Endometrium (tissue), 2 donors: ENCODE measurements at regions not wholly inside any gene's neighbourhood (a gene's known extent, or its start where the extent isn't known, plus 50 kb on each side); places are given as distances from the start of the nearest gene placed in this dataset.

Source experiments
- FAIRE-seq: peaks from 2 replicates; lab custom pipeline; 2012; peaks lifted over from hg19 to GRCh38; lab: Jason Lieb, UNC
- donor health status: control.
- donor health status: control.

DNA sequence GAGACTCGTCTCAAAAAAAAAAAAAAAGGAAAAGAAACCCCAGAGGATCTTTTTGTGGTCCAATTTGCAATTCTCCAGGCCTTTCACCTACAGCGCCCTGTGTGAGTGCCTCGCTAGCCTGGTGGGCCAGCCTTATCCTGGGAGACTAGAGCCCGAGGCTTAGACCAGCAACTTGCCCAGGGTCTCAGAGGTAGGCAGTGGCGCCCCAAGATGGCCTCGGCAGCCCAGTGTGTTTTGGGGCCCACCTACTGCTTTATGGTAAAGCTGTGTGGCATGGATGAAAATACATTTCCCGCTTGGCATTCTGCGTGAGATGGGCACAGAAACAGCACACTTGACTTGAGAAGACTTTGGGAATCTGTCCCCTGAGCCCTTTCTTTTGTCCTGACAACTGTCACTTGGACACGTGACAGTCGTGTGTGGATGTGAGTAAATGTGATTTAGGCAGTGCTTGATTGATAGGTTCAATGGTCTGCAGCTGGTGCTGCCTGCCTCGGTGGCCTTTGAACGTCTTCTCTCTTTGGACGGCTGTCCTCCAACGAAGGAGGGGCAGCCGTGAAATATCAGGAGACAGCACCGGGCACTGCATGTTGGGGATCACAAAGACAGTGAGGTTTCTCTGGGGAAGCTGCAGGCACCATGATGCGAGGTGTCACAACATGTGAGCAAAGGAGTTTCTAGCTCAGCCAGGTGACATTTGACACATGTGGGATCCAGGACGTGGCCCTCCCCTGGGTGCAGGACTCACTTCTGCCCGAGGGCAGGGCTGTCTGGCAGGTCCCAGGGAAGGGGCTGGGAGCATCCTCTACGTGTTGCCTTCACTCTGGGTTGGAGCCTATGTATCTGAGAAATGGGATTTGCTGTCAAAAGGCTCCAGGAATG lies 209.5 kb upstream of the TWIST2 start:
- no peak for FAIRE-seq

- no peak for FAIRE-seq
These were observed 208.8 kb upstream of the TWIST2 start for GRCh38 chr2:238638982-238639628.

- FAIRE-seq = no peak
These were observed 207.4 kb upstream of the TWIST2 start for GRCh38 chr2:238640486-238640885.

GRCh38 chr2:238642973-238643372 lies 204.9 kb upstream of the TWIST2 start:
- no peak for FAIRE-seq

GRCh38 chr2:238643400-238643907 lies 204.4 kb upstream of the TWIST2 start:
- FAIRE-seq = no peak

DNA sequence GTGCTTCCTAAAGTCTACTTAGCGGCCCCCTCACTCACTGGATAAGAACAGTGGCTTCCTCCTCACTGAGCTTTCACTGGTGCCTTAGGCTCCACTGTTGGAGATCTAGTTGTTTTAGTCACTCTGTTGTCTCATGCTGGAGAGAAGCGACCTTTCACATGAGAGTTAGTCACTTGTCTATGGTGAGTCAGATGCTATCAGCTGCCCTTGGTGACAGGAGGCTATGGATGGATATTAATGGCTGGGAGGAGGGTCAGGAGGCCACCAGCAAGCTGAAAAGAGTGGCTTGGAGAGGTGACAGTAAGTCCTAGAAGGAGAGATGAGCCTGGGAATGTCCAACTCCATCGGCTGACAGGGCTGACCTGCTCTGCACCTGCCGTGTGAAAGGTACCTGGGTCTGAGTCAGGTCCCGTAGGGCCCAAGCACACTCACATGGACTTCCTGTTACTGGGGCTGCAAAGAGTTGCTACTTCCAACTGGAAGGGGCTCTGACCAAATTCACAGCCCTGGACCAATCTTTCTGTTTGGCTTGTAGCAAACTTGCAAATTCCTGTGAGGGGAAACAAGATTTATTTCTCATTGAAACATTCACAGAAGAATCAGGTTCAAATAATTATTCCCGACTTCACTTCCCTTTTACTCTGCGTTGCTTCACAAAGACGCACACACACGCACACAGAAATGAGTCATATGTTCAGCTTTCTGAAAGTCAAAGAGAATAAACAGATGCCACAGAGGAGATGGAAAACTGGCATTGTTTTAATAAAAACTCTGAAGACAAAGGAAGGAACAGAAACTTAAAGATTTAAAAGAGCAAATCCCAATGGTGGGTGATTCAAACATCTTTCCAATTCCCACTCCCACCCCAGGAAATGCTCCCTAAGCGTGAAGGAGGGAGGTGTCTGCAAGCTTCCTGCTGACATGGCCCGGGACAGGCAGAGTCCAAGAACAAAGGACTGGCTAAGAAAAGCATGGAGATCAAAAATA lies 203.5 kb upstream of the TWIST2 start:
- FAIRE-seq = peak; percentile 26

GRCh38 chr2:238645095-238645494 lies 202.8 kb upstream of the TWIST2 start:
- FAIRE-seq = no peak

- no peak for FAIRE-seq
These were observed 202.2 kb upstream of the TWIST2 start for GRCh38 chr2:238645716-238646115.

- no peak for FAIRE-seq
These were observed 201.6 kb upstream of the TWIST2 start for GRCh38 chr2:238646281-238646680.

DNA sequence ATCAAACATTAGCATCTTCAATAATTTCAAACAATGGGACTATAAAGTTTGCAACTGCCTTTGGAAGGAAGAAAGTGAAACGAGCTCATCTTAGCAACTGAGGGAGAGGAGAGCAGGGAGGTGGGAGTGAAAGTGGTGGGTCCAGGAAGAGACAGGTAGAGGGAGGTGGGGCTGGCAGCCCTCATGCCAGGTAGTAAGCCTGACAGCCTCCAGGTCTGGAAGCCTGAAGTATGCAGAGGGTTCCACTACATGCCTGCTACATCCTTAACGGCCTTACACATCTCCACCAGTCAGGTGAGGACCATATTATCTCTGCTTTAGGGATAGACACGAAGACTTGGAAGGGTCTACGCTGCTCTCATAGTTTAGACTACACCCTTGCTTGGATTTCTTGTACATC lies 201.1 kb upstream of the TWIST2 start:
- no peak for FAIRE-seq

DNA sequence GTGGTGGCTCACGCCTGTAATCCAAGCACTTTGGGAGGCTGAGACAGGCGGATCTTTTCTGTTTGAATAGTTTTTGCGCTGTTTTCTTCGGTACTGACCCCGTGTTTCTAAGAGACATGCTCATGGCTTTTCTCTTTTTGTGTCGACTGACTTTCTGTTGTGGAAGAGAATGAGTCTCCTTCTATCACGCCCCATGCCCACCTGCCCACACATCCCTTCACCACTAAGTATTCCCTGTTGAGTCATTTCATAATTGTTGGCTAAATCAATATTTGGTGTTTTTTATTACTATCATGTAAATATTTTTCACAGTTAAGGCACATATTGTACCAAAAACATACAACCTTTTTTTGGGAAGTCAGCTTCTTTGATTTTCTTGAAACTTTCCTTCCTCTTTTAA lies 198.8 kb upstream of the TWIST2 start:
- no peak for FAIRE-seq

DNA sequence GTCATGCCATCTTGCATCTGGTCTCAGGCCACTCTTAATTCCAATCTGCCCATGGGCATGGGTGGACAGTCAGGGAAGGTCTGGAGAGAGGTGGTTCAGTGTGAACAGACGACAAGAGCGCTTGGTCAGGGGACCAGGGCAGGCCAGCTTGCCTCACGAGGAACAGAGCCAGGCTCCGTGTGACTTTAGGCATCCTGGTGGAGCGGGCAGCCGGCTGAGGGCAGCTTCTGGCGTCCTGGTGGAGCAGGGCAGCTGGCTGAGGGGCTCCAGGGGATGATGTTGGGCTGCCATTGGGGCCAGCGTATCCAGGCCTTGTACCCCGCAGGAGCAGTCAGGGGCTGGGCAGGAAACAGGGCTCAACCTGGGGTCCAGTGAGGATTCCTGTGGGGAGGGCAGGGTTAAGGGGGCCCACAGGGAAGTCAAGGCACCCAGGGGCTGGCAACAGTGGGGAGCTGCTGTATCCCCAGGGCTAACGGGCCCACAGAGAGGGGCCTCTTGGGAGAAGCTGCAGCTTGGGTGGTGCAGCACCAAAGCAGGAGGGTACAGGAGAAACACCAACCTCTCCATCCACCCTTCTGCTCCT lies 197.9 kb upstream of the TWIST2 start:
- no peak for FAIRE-seq

DNA sequence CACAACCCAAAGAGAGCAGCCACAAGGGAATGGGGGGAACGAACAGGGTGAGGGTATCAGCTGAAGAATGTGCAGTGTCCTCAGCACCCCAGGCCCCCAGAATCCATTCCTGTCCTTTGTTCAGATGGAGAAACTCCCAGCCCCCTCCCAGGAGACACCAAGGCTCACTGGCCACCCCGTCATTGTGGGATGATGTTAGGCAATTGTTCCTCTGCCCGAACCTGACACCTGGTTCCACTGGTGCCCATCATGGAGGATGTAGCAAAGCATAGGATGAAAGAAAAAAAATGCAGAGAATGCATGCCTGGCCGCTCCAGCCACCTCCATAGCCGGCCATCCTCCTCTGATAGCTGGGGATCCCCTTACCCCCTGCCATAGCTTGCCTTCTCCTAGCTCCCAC lies 197.3 kb upstream of the TWIST2 start:
- FAIRE-seq = no peak

GRCh38 chr2:238651306-238652052 lies 196.4 kb upstream of the TWIST2 start:
- FAIRE-seq = no peak

DNA sequence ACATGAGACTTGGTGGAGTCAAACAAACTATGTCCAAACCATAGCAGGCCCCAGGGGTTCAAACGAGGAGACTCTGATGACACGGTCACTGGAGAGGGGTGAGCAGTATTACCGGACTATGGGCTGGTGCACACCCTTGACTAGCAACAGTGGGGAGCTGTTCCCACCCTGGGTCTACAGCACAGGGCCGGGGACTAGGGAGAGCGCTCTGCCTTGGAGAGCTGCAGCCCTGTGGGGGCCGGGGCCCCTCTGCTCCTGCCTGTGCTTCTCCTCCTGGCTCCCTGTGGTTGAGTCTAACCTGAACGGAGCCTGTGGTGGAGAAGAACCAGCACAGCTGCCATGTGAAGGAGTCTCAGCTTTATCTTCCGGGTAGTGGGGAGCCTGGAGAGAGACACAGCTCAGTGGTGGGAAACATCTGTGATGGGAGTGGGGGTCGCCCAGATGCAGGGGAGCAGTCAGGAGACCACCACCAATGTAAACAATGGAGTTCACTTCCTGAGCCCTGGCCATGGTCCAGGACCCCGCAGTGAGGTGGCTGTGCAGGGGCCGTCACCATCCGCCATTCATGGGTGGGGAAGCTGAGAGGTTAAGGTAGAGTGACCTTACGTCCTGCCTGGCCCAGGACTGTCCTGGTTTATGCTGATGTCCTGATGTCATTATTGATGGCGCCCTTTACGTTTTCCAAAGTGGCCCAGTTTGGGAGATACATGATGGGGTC lies 195.7 kb upstream of the TWIST2 start:
- no peak for FAIRE-seq

DNA sequence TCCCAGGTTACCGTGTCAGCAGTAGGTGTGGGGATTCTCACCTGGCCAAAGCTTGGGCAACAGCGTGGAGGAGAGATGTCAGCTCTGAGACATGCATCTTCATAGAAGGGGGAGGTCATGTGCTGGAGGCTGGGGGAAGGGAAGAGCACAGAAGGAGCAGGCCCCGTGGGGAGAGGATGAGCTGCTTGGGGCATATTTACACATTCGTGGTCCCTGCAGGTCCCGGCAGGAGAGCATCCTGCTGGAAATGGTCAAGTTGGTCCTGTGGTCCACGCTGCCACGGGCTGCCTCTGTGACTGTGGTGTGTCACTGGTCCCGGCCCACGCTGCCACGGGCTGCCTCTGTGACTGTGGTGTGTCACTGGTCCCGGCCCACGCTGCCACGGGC lies 195.1 kb upstream of the TWIST2 start:
- no peak for FAIRE-seq

DNA sequence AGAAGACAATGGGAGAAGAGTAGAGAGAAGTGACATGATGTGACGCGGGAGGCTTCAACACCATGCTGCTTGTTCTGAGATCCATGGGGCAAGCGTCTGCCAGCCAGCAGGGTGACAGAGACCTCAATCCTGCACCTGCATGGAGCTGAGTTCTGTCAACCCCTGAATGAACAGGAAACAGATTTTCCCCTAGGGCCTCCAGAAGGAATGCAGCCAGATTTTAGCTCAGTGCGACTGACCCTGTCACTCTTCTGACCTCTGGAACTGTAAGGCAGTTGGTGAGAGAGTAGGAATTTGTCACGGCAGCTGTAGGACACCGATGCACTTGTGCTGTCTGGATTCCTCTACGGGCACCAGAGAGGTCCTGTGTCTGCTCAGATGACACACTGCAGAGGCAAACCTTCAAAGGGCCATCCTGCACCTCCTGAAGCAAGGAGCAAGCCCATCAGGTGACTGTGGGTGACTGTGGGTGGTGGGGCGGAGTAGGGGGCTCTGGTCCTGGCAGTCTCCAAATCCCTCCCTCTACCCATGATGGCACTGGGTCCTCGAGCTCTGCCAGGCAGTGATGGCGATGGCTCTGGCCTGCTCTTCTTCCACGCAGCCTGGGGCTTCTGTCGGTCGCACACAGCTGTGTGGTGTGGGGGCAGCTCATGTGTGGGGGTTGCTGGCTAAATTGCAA lies 194.3 kb upstream of the TWIST2 start:
- no peak for FAIRE-seq

GRCh38 chr2:238654479-238655197 lies 193.2 kb upstream of the TWIST2 start:
- FAIRE-seq = no peak

GRCh38 chr2:238655198-238655860 lies 192.6 kb upstream of the TWIST2 start:
- no peak for FAIRE-seq
